HG03558 (cell line): ENCODE measurements at regions not wholly inside any gene's neighbourhood (a gene's known extent, or its start where the extent isn't known, plus 50 kb on each side); places are given as distances from the start of the nearest gene placed in this dataset.

Experiments used
- ATAC-seq: cut with Tn5 transposase; IDR thresholded peaks from one replicate; pipeline ENCODE4 v1.9.1; 2021; ENCODE audit warnings: moderate number of reproducible peaks; ENCODE audit not compliant: unreplicated experiment; ENCODE audit errors: extremely low read depth

DNA sequence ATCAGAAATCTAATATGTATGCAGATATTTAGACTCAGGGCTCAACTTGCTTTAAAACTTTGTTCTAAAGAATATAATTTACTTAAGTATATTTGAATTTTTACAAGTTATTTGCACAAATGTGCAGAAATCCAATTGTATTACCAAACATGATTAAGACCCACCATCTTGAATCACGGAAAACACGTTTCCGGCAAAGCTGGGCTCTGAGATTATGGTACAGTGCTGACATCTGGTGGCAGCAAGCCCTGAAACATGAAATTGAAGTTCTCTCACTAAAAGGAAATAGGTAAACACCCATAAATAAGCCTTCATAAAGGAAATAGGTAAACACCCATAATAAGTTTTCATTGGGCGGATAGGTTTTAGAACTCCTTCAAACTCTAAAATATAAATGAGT lies 98.3 kb upstream of the MAOA start:
- no peak for ATAC-seq

DNA sequence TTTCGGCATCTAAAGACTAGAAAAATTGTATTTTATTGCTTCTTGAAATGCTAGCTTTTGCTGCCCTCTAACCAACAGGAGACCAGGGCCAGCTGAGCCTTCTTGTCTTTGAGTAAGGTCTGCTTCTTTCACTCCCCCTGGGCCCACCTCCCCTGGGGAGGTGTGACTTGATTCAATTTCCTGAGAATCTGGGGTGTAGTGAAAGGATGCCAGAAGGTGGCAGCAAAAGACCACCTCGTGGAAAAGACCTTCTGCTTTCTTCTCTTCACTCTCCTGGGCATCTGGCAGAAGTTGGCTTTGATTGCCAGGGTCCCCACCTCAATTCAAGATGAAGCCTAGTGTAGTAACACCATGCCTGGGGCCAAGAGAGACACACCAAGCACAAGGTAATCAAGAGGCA lies 96.5 kb upstream of the MAOA start:
- no peak for ATAC-seq

DNA sequence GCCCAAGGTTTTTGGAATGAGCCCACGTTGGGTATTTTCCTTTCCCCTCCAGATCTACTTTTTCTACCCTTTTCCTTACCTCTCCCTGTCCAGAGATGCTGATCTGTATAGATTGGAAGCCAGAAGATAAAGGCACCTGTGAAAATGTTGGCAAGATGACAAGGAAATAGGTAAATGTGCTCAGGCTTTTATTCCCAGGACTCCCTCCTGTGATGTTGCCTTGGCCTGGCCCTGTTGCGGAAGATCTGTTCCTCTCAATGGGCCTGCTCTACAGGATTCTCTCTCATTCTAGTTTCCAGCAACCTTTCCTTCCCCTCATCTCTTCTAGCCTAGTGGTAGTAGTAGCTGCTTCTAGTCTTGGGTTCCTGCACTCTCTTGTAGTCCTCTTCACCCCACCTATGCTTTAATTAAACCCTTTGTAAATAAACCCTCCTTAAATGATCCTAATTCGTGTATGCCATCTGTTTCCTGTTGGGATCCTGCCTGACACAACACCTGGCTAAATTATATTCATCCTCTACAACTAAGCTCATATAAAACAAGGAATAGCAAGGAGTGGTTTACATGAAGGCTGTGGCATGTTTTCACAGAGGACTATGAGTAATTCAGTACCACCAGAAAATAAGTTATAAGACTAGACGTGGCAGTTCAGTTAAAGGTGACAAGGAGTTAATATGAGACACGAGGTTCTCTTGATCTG lies 95.7 kb upstream of the MAOA start:
- ATAC-seq: no peak

DNA sequence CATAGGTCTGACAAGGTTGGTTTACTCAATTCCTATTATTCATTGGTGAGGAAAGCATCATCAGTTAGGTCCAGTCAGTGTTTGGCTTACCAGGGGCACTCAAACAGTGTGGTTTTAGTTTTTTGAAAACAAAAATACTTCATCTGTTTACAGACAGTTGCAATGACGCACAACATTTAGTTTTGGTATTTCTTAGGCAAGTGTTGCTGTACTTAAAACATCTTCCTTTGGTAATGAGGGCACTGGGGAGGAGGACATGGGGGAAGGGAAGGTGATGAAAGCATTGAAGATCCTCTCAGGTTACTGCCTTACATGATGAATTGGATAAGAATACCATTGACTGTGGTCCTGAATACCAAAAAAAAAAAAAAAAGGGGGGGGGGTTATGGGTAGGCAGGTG lies 93.7 kb upstream of the MAOA start:
- no peak for ATAC-seq

DNA sequence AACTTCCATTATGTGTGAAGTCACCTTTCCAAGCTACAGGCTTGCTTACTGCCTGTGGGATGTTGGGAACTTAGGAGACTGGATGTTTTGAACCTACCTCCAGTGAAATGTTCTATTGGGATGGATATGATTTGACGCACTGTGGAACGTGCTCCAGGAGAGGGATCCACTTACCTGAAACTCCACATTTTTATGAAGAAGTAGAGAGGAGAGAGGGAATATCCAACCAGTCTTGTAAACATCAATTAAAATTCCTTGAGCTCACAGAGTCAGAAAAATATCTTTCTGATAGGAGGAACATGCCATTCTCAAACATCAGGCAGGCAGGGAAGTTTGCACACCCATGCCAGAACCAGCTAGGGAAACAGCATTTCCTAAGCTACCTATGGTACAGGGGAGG lies 91.1 kb upstream of the MAOA start:
- no peak for ATAC-seq

DNA sequence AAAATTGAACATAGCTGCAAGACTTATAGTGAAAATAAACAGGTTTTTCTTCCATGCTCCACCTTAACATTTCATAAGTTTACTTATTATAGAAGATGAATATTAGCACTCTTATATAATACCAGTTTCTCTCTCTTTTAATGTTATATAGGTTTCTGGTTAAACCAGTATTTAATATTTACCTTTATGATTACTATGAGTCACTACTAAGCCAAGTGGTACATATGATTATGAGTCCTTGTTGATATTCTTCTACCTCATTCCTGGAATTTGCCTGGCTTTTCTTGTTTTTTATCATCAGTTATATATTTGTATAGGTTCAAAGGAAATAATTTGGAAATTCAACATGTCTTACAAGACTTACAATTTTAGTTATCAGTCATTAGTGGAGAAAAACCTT lies 89.9 kb upstream of the MAOA start:
- no peak for ATAC-seq

DNA sequence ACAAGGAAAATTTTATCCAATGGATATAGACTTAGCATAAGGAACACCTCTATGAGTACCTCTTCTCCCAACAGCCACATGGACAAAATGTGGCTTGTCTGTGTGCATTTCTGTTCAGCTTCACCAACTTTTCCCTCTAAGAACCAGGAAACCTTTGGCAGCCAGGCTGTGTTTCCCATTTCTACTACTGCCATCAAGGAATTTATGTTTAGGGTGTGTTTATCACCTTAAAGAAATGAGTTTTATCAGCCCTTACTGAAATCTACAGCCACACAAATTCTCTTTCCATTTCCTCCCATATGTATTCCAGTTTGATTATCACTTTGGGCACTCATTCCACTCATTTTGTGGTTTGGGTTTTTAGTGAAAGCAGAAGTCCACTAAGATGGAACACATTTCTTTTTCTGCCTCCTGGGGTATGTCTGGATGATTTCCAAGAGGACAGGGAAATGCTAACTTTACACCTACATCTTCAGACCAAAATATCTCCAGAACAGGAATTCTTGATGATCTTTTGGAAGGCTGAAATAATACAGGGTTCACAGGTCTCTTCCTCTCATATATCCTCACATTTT lies 82.6 kb upstream of the MAOA start:
- ATAC-seq: no peak

DNA sequence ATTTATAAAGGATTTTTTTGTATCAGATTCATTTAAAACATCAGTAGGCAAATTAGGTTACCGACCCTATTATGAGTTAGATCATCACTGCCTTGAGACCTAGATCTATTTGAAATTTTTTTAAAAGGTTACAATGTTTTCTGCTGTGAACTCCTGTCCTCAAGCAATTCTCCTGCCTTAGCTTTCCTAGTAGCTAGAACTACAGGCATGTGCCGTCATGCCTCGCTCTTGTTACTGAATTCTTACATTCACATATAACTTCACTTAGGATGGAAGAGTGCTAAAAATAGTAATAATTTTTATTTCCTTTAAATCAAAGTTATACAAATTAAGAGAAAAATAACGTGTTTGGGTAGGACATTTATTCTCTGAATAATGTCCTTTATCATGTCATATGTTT lies 75.5 kb upstream of the MAOA start:
- ATAC-seq: no peak

DNA sequence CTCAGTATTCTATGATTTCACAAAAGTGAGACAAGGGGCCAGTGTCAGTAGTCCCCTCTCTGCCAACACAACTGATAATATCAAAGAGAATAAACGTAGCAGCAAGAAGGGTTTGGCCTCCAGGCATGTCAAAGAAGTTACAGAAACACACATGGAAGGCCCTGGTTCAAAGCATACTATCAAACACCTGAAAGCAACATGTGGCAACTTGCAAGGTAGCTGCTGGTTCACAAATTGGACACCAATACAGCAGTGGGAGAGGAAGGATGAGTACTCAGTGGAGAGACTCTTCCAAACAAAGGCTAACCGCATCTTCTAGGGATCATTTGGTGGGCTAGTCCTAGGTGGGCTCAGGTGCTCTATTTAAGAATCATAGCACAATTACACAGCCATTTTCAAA lies 74.9 kb upstream of the MAOA start:
- ATAC-seq: no peak

DNA sequence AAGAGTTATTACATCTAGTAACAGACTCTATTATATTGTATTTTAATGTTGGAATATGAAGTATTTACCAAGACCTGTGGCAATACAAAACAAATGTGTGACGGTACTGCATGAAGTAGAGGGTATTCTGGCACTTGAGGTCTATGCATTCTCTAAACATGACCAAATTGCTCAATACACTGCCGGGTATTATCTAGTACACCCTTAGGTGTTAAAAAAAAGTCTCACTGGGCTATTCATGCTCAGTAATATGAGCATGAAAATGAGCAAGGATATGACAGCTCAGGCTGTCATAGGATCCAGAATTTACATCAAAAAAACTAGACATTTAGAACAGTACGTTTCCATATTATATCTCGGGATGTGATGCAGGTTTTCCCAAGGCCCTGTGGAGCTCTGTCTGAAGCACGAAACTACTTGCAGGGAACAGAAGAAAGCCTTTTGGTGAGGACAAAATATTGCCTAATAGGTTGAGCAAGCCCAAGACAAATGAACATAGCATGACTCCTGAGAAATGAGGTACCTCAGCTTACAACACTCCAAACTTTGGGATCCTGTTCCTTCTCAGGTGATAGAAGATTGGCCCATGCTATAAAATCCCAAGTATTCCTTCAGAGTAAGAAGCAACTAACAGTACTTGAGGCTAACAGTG lies 74.1 kb upstream of the MAOA start:
- ATAC-seq: no peak

DNA sequence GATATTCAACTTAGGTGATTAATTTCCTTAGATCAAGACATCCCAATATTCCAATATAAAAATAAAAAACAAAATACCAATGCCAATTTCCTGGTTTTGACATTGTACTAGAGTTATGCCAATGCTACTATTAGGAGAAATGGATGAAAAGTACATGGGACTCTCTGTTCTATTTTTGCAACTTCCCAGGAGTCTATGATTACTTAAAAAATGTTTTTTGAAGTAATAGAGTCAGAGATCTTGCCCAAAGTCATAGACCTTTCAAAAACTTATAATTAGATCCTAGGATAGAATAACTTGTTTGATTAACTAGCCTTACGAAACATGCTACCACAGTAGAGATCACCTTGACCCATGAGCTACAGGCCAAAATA lies 73.6 kb upstream of the MAOA start:
- no peak for ATAC-seq

DNA sequence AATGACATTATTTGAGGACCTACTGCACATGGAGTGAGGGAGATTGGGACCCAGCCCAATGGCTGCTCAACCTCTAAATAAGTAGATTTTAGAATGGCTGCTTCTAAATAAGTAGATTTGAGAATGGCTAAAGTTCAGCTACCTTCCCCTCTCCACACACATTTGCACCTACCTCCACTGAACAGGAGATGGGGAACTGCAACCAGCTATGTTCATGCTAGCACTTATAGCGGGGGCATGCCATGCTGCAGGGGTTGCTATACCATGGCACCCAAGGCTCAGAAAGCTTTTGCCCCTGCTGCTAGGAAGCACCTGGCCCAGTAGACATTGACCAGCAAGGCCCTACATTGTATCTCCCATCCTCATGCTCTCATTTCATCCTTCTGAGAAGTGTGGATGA lies 70.2 kb upstream of the MAOA start:
- ATAC-seq: no peak

DNA sequence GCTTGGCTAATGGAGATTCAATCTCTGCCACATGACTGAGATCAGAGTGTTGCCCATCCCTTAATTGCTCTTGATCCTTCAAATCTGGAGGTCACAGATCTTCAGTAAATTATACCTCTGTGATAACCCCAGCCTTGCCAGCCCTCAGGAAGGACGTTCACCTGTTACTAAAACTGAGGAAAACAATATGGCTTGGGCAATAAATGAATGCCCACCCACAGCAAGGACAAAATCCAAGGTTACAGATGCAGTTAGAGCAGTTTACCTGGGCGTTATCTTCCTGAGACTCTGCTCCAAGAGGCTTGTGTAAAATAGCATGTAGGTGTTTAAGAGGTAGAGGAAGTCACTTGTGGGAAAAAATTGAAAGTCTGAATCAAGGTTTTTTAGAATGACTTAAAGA lies 69.3 kb upstream of the MAOA start:
- no peak for ATAC-seq

DNA sequence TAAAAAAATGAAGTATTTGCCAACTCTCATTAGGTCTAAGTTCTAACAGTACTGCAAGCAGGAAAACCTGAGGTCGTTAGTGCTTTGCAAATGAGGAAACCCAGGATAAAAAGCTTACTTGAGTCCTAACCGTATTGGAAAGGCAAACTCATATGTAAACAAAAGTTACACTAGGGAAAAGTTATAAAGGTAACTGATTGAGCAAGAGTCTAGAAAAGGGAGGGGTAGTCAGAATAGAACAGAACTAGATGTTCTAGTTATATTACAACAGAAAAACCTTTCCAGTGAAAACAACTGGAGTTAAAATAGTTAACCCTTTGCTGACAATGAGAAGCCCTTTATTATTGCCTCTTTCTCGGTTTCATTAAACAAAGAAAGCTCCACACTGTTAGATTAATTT lies 66.4 kb upstream of the MAOA start:
- no peak for ATAC-seq

DNA sequence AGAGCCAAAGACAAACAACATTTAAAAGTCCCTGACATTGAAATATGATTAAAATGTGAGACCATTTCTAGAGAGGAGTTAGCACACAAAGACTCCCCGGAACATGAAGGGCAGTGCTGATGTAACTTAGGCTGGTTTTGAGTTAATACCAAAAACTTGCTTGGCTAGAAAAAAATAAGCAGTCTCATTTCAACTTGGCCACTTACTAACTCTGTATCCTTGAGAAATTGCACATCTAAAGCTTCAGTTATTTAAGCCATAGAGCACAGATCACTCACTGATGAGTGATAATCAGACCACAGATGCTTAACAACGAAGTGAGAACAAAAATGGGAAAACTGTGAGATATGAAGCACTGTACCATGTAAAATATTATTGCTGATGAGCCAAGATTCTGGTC lies 65.9 kb upstream of the MAOA start:
- no peak for ATAC-seq

DNA sequence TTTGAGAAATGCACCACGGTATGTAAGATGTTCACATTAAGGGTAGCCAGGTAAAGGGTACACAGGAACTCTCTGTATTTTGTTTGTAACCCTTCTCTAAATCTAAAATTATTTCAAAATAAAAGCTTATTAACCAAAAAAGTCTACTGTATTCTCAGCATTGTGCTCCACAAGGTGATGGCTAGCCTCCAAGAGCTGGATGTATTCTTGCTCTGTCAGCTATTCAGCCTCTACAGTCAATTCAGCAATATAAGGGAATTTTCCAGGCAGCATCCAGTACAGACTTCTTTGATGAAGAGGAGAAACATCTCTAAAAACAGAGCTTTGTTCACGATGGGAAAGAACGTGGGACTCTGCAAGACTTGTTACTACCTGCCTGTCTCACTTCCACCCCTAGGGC lies 63.5 kb upstream of the MAOA start:
- no peak for ATAC-seq

DNA sequence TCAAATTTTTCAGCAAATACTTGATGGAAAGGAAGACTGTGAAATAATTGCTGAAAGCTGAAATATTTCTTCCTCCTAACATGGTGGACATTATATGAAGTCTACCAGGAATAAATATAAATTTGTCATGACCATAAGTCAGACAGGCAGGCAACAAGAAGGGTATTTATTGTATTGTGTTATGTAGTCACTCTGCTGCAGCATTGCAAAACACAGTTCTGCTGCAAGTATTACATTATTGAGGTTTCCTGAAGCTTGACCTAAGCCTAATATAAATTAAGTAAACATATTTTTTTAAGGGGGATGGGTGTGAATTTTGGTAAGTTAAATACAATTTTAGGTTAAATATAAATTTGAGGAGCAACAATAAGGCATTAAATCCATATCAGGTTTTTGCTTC lies 60.2 kb upstream of the MAOA start:
- no peak for ATAC-seq

DNA sequence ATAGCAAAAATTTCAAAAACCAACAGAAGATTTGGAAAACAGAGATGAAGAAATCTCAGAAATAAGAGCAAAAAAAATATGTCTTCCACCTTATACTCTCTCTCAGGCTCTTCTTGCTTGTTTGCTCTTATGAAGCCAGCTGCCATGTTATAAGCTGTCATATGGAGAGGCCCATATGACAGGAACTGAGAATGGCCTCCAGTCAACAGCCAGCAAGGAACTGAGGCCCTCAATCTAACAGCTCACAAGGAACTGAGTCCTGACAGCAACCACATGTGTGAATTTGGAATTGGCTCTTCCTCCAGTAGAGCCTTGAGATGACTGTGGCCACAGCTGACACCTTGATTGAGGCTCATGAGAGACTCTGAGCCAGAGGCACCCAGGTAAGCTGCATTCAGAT lies 51.3 kb upstream of the MAOA start:
- ATAC-seq: no peak

DNA sequence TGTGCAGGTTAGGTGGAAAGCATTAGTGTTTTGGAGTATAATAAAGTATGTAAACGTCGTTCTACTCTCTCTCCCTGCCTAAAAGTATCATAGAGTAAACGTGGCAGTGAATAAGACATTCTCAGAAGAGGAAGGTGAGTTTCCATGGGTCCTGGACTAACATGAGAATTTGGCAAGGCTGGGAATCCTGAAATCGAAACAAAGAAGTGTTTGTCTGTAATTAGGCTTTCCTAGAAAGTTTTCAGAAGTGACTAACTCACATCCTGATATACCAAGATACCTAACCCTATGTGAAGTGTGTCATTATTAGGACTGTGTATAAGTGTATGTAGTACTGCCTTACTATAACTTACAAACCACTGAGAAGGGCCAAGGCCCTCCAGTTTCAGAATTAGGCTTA lies 50.7 kb upstream of the MAOA start:
- no peak for ATAC-seq
